ENCODE measurements at regions not wholly inside any gene's neighbourhood (a gene's known extent, or its start where the extent isn't known, plus 50 kb on each side); places are given as distances from the start of the nearest gene placed in this dataset.

GRCh38 chr5:25339541-25339940 is 694.8 kb upstream of the CDH10 start:
- DNase-seq: no peak
- Histone ChIP-seq H3K27ac (no peak overlapping the region), H3K4me3 (no peak overlapping the region), H3K27me3 (ENCODE audit: insufficient read depth in 3 of 3, low read length in 2 of 3) (no peaks in the 10 kb centered on the region), H3K36me3 (ENCODE audit: insufficient read depth in 1 of 2, low read depth in 1 of 2) (no peaks in the 10 kb centered on the region), H3K9me3 (no peaks in the 10 kb centered on the region), H3K4me1 (no peaks in the 10 kb centered on the region)
- no peak for TF ChIP-seq CTCF (IDR thresholded peaks at IDR 0.05)
- no peak for ATAC-seq
- 80 to 85% (median 82%) methylated on average over 5 of the region's 5 CpGs for WGBS, 3 donors
- intact Hi-C loops (cut with DNase I): no loop called here

GRCh38 chr5:25334350-25334749 is 689.6 kb upstream of the CDH10 start:
- 74 to 81% (median 78%) methylated on average over 6 of the region's 6 CpGs for WGBS, 3 donors
- no peak for DNase-seq
- H3K4me3 ChIP-seq: no peak overlapping the region
- no peaks in the 10 kb centered on the region for H3K36me3 ChIP-seq (ENCODE audit: insufficient read depth in 1 of 2, low read depth in 1 of 2)
- H3K4me1 ChIP-seq: no peaks in the 10 kb centered on the region
- H3K27me3 ChIP-seq (ENCODE audit: insufficient read depth in 3 of 3, low read length in 2 of 3): no peaks in the 10 kb centered on the region
- no peak overlapping the region for H3K27ac ChIP-seq
- no peaks in the 10 kb centered on the region for H3K9me3 ChIP-seq
- no peak for ATAC-seq
- intact Hi-C loops (cut with DNase I): no loop called here
- no peak for TF ChIP-seq CTCF (IDR thresholded peaks at IDR 0.05)

- WGBS, 3 donors: 51 to 77% (median 53%) methylated on average over 3 of the region's 3 CpGs
- no peak overlapping the region for H3K4me3 ChIP-seq
- no peak for TF ChIP-seq CTCF (IDR thresholded peaks at IDR 0.05)
- H3K27ac ChIP-seq: no peak overlapping the region
- DNase-seq (no peak), ATAC-seq (no peak)
- intact Hi-C loops (cut with DNase I): no loop called here
- H3K27me3 ChIP-seq (ENCODE audit: insufficient read depth in 3 of 3, low read length in 2 of 3): no peaks in the 10 kb centered on the region
- H3K9me3 ChIP-seq: peaks cover 3% of the 10 kb centered on the region
- no peaks in the 10 kb centered on the region for H3K4me1 ChIP-seq
- no peaks in the 10 kb centered on the region for H3K36me3 ChIP-seq (ENCODE audit: insufficient read depth in 1 of 2, low read depth in 1 of 2)
Observed at GRCh38 chr5:25330721-25331120, 685.9 kb upstream of the CDH10 start.

DNA sequence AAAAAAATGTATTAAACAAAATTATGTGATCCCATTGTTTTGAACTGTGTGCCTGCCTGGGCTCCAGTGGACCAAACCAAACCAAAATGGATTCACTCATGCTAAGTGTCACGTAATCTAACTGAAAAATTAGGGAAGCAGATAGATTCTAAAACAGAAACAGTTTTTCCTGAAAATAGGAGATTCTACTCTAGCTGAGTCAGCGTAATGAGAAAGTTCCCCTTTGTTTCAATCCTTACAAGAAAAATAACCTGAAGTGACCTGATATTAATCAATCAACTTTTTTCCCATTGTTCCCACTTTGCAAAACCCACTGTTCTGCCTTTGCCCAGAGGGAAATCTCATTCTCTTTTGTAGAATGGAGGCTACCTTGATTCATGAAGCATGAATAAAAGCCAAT is 682.4 kb upstream of the CDH10 start:
- 69 to 84% (median 72%) methylated on average over 2 of the region's 2 CpGs for WGBS, 3 donors
- no peak for DNase-seq
- no peaks in the 10 kb centered on the region for H3K27me3 ChIP-seq (ENCODE audit: insufficient read depth in 3 of 3, low read length in 2 of 3)
- TF ChIP-seq CTCF (IDR thresholded peaks at IDR 0.05): no peak
- intact Hi-C loops (cut with DNase I): no loop called here
- H3K4me1 ChIP-seq: no peaks in the 10 kb centered on the region
- H3K9me3 ChIP-seq: peaks cover 3% of the 10 kb centered on the region
- no peak overlapping the region for H3K27ac ChIP-seq
- H3K36me3 ChIP-seq (ENCODE audit: insufficient read depth in 1 of 2, low read depth in 1 of 2): no peaks in the 10 kb centered on the region
- no peak for ATAC-seq
- H3K4me3 ChIP-seq: no peak overlapping the region

DNA sequence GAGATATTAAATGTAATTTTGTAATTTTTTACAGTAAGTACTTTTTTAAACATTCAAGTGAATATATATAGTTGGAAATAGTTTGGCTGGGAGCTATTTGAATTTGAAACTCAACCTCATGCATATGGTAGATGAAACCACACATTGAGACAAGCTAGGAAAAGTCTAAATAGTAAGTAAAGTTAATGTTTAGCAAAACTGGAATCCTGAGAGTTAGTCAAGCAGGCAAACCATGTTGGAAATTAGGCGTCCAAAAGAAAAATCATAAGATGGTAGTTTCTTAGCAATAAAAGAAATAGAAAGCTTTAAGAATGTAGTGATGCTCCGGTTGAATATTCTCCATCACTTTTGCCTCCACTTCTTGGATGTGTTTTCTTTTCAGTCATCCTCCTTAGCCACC is 657.1 kb upstream of the CDH10 start:
- no peaks in the 10 kb centered on the region for H3K9me3 ChIP-seq
- WGBS, 3 donors: 85 to 89% (median 89%) methylated on average over 2 of the region's 2 CpGs
- DNase-seq (no peak), ATAC-seq (no peak)
- no peaks in the 10 kb centered on the region for H3K27me3 ChIP-seq (ENCODE audit: insufficient read depth in 3 of 3, low read length in 2 of 3)
- H3K4me3 ChIP-seq: no peak overlapping the region
- no peaks in the 10 kb centered on the region for H3K4me1 ChIP-seq
- intact Hi-C loops (cut with DNase I): no loop called here
- H3K27ac ChIP-seq: no peak overlapping the region
- TF ChIP-seq CTCF (IDR thresholded peaks at IDR 0.05): no peak
- no peaks in the 10 kb centered on the region for H3K36me3 ChIP-seq (ENCODE audit: insufficient read depth in 1 of 2, low read depth in 1 of 2)

Measured in psoas muscle (tissue), 7 donors.